Heart left ventricle (tissue), 16 donors: ENCODE measurements at regions not wholly inside any gene's neighbourhood (a gene's known extent, or its start where the extent isn't known, plus 50 kb on each side); places are given as distances from the start of the nearest gene placed in this dataset.

Experiments used
- ATAC-seq, 4 donors: fragments of 200-7000 bp; cut with Tn5 transposase; one replicate each; pipeline ENCODE4 v1.9.1; 2020 to 2022; ENCODE audit warnings: moderate library complexity in 4 of 4, mild to moderate bottlenecking in 3 of 4, moderate number of reproducible peaks in 1 of 4
- DNase-seq, 5 donors: peaks; one replicate each; pipeline ENCODE4 v3.0.0-alpha.2; 2020
- H3K27ac ChIP-seq, 12 donors: fragments of 200-600 bp; sonication (generic) in 4 of 12; one replicate each; pipeline versions ENCODE4 v1.5.0 to v1.8.0; 2016 to 2022; ENCODE audit warnings: mild to moderate bottlenecking in 2 of 12
- H3K27me3 ChIP-seq, 9 donors: fragments of 200-600 bp; sonication (generic) in 2 of 9; one replicate each; pipeline versions ENCODE4 v1.5.1 to v1.8.0; 2016 to 2022; ENCODE audit warnings: mild to moderate bottlenecking in 3 of 9
- H3K36me3 ChIP-seq, 9 donors: fragments of 200-600 bp; sonication (generic) in 2 of 9; one replicate each; pipeline versions ENCODE4 v1.5.0 to v1.8.0; 2018 to 2022; ENCODE audit warnings: mild to moderate bottlenecking in 2 of 9
- H3K4me1 ChIP-seq, 12 donors: fragments of 200-600 bp; sonication (generic) in 4 of 12; one replicate each; pipeline versions ENCODE4 v1.5.0 to v1.8.0; 2016 to 2022; ENCODE audit warnings: mild to moderate bottlenecking in 3 of 12
- H3K4me3 ChIP-seq, 12 donors: fragments of 200-600 bp; sonication (generic) in 4 of 12; one replicate each; pipeline versions ENCODE4 v1.5.0 to v1.8.0; 2017 to 2022; ENCODE audit warnings: mild to moderate bottlenecking in 9 of 12, moderate library complexity in 4 of 12
- H3K9me3 ChIP-seq, 12 donors: fragments of 200-600 bp; sonication (generic) in 4 of 12; one replicate each; pipeline versions ENCODE4 v1.5.0 to v1.8.0; 2016 to 2022; ENCODE audit warnings: mild to moderate bottlenecking in 1 of 12
- CTCF ChIP-seq, 12 donors: fragments of 200-600 bp; sonication (generic) in 4 of 12; IDR thresholded peaks; one replicate each; pipeline versions ENCODE4 v1.5.0 to v1.8.0; 2018 to 2022; ENCODE audit warnings: antibody characterized with exemption in 12 of 12, mild to moderate bottlenecking in 5 of 12
- POLR2A ChIP-seq, 2 donors: fragments of 450-650 bp; IDR thresholded peaks; one replicate each; pipeline ENCODE4 v1.6.1; 2017; ENCODE audit warnings: antibody characterized with exemption in 2 of 2, mild to moderate bottlenecking in 2 of 2, moderate library complexity in 2 of 2
- WGBS, 4 donors: extraction: QIAGEN DNeasy Blood & Tissue Kit in 2 of 4; methylation state at CpG; one replicate each; pipeline versions ENCODE4 v1.1.5 to v1.1.7; 2013 to 2018; 5-methylcytosine and 5-hydroxymethylcytosine counted together
- intact Hi-C, 10 donors: fragments of 100-400 bp; cut with DNase I; formaldehyde crosslinking; loops; one replicate each; pipeline versions ENCODE4 v1.11.1 to v1.14.2; 2022
- donor health status: ischemic (EF 13 %, LVEDD 7.1; RV severe dilation, severe dysfunction).
- donor health status: healthy with polysubstance abuse.
- donor health status: DM: no; HTN: yes; CAD: no.
- donor health status: DM: no; HTN: no; CAD: no.
- donor health status: ischemic (EF 25% LVEDD 6.9; RV normal size, moderate dysfunction).
- donor health status: ischemic (EF 25% LVEDD 5.7; RV mildly dilated, moderate dysfunction).
- donor health status: healthy.
- donor health status: DM: yes; HTN: yes; CAD: no.
- donor health status: ischemic (EF 35%, LVEDD 5.7; RV mildly dilated, moderate dysfunction).
- donor health status: nonischemic (EF 11% LVEDD 7.7; RV severe dilation, severe dysfunction).
- donor health status: DM: yes; HTN: yes; CAD: no.
- donor health status: PGD.
- donor health status: ischemic (EF 29% LVEDD 5.4; RV normal size, mild dysfunction).
- donor health status: nonischemic (EF 23%, LVEDD 6.1; RV moderate dilation, normal function).

DNA sequence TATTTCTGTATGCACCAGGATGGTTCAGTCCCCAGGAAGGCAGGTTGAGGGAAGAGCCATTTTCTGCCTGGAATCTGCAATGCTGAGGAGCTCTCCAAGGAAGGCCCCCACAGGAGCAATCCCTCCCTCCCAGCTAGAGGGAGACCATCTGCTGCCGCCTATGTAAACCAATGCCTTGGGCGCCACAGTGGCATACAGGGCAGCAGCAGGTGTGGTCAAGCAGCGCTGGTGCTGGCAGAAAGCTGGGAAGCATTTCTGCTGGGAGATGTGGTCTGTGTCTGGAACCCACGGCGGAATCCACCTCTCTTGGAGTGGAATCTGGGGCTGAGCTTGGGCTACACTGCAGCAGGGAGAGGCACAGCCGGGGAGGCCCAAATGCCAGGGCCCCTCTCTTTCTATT lies 283.3 kb downstream of the RRAGC start:
- 76 to 86% (median 83%) methylated on average over 6 of the region's 6 CpGs for WGBS, 4 donors
- no peak overlapping the region for H3K4me3 ChIP-seq
- ATAC-seq (no peak), DNase-seq (no peak)
- no peaks in the 10 kb centered on the region for H3K9me3 ChIP-seq
- peaks cover 0 to 10% (median 0%) of the 10 kb centered on the region in 12 donors for H3K4me1 ChIP-seq
- H3K36me3 ChIP-seq = no peaks in the 10 kb centered on the region
- no peak for TF ChIP-seq CTCF (IDR thresholded peaks at IDR 0.05)
- TF ChIP-seq POLR2A (IDR thresholded peaks at IDR 0.05) = no peak
- peaks cover 12 to 66% (median 31%) of the 10 kb centered on the region in 9 donors for H3K27me3 ChIP-seq
- intact Hi-C loops = no loop called here
- H3K27ac ChIP-seq = no peak overlapping the region

GRCh38 chr1:38571726-38572125 lies 287.8 kb downstream of the RRAGC start:
- DNase-seq (no peak), ATAC-seq (peak in 1 of 4 donors; percentile 32)
- Histone ChIP-seq H3K4me3 (no peak overlapping the region), H3K27me3 (peaks cover 0 to 59% (median 13%) of the 10 kb centered on the region in 9 donors), H3K36me3 (no peaks in the 10 kb centered on the region), H3K9me3 (no peaks in the 10 kb centered on the region), H3K27ac (no peak overlapping the region), H3K4me1 (peaks cover 0 to 3% (median 0%) of the 10 kb centered on the region in 12 donors)
- WGBS, 4 donors = 23 to 50% (median 43%) methylated on average over 4 of the region's 4 CpGs
- intact Hi-C loops = no loop called here
- TF ChIP-seq POLR2A (IDR thresholded peaks at IDR 0.05) = no peak
- no peak for TF ChIP-seq CTCF (IDR thresholded peaks at IDR 0.05)

GRCh38 chr1:38570657-38570975 lies 289.0 kb downstream of the RRAGC start:
- Histone ChIP-seq H3K4me3 (no peak overlapping the region), H3K27ac (no peak overlapping the region), H3K9me3 (no peaks in the 10 kb centered on the region), H3K36me3 (no peaks in the 10 kb centered on the region), H3K4me1 (peaks cover 0 to 3% (median 0%) of the 10 kb centered on the region in 12 donors), H3K27me3 (peaks cover 0 to 57% (median 6%) of the 10 kb centered on the region in 9 donors)
- DNase-seq (no peak), ATAC-seq (no peak)
- WGBS, 4 donors = 75 to 84% (median 80%) methylated on average over 3 of the region's 3 CpGs
- TF ChIP-seq CTCF (IDR thresholded peaks at IDR 0.05) = no peak
- TF ChIP-seq POLR2A (IDR thresholded peaks at IDR 0.05) = no peak
- intact Hi-C loops = no loop called here

- H3K36me3 ChIP-seq = no peaks in the 10 kb centered on the region
- peaks cover 0 to 3% (median 0%) of the 10 kb centered on the region in 12 donors for H3K4me1 ChIP-seq
- H3K9me3 ChIP-seq = no peaks in the 10 kb centered on the region
- TF ChIP-seq CTCF (IDR thresholded peaks at IDR 0.05) = no peak
- TF ChIP-seq POLR2A (IDR thresholded peaks at IDR 0.05) = no peak
- intact Hi-C loops = no loop called here
- 53 to 60% (median 57%) methylated on average over 26 of the region's 26 CpGs for WGBS, 4 donors
- H3K27me3 ChIP-seq = peaks cover 0 to 55% (median 6%) of the 10 kb centered on the region in 9 donors
- no peak overlapping the region for H3K4me3 ChIP-seq
- no peak overlapping the region for H3K27ac ChIP-seq
- ATAC-seq = no peak
- DNase-seq = no peak
Observed at GRCh38 chr1:38569932-38570656, 289.5 kb downstream of the RRAGC start.
